Renal pelvis (tissue), 1 donor: ENCODE measurements at regions not wholly inside any gene's neighbourhood (a gene's known extent, or its start where the extent isn't known, plus 50 kb on each side); places are given as distances from the start of the nearest gene placed in this dataset.
"Not testable (repeated sequence)": the region's sequence is repeated elsewhere in the genome, so short reads cannot be mapped to it uniquely, and the experiment has no call there.

Experiments
- DNase-seq: peaks from one replicate; pipeline ENCODE4 v3.0.0-alpha.2; 2013

GRCh38 chr4:138892483-138893407 is 122.8 kb upstream of the NOCT start:
- no peak for DNase-seq

GRCh38 chr4:138891631-138892031 is 124.0 kb upstream of the NOCT start:
- no peak for DNase-seq

- no peak for DNase-seq
Measured at GRCh38 chr4:138890891-138891570, 124.5 kb upstream of the NOCT start.

GRCh38 chr4:138889216-138889615 is 126.4 kb upstream of the NOCT start:
- DNase-seq, result no peak

GRCh38 chr4:138887741-138888140 is 127.8 kb upstream of the NOCT start:
- DNase-seq, result no peak

- DNase-seq, result no peak
Measured at GRCh38 chr4:138887341-138887740, 128.2 kb upstream of the NOCT start.

GRCh38 chr4:138879757-138880156 is 135.8 kb upstream of the NOCT start:
- DNase-seq, result no peak

GRCh38 chr4:138875891-138876608 is 139.5 kb upstream of the NOCT start:
- no peak for DNase-seq

GRCh38 chr4:138871555-138871875 is 144.1 kb upstream of the NOCT start:
- DNase-seq, result no peak

GRCh38 chr4:138870737-138871554 is 144.6 kb upstream of the NOCT start:
- DNase-seq, result peak; percentile 81

GRCh38 chr4:138869631-138870030 is 145.9 kb upstream of the NOCT start:
- DNase-seq, result no peak

- no peak for DNase-seq
Measured at GRCh38 chr4:138869165-138869564, 146.4 kb upstream of the NOCT start.

GRCh38 chr4:138868562-138868961 is 147.0 kb upstream of the NOCT start:
- no peak for DNase-seq

- DNase-seq, result no peak
Measured at GRCh38 chr4:138867404-138867803, 148.2 kb upstream of the NOCT start.

GRCh38 chr4:138866314-138866713 is 149.3 kb upstream of the NOCT start:
- no peak for DNase-seq

GRCh38 chr4:138865765-138866164 is 149.8 kb upstream of the NOCT start:
- DNase-seq, result no peak

GRCh38 chr4:138864961-138865720 is 150.4 kb upstream of the NOCT start:
- DNase-seq, result no peak

- DNase-seq, result no peak
Measured at GRCh38 chr4:138863160-138863559, 152.4 kb upstream of the NOCT start.

- no peak for DNase-seq
Measured at GRCh38 chr4:138861135-138861534, 154.4 kb upstream of the NOCT start.

- not testable (repeated sequence) for DNase-seq
Measured at GRCh38 chr4:138860357-138860756, 155.2 kb upstream of the NOCT start.

- DNase-seq, result no peak
Measured at GRCh38 chr4:138859254-138859653, 156.3 kb upstream of the NOCT start.
